Colonic mucosa (tissue), 4 donors: ENCODE measurements at regions not wholly inside any gene's neighbourhood (a gene's known extent, or its start where the extent isn't known, plus 50 kb on each side); places are given as distances from the start of the nearest gene placed in this dataset.

Experiments
- DNase-seq: peaks from one replicate; pipeline ENCODE4 v3.0.0-alpha.2; 2020
- H3K27ac ChIP-seq: fragments of 200-600 bp; one replicate; pipeline ENCODE4 v1.8.0; 2021
- H3K27me3 ChIP-seq: fragments of 200-600 bp; one replicate; pipeline ENCODE4 v1.8.0; 2021
- H3K36me3 ChIP-seq: fragments of 200-600 bp; one replicate; pipeline ENCODE4 v1.8.0; 2021
- H3K4me1 ChIP-seq: fragments of 200-600 bp; one replicate; pipeline ENCODE4 v1.8.0; 2021; ENCODE audit warnings: mild to moderate bottlenecking
- H3K4me3 ChIP-seq: fragments of 200-600 bp; one replicate; pipeline ENCODE4 v1.8.0; 2021
- H3K9ac ChIP-seq, 2 donors: one replicate each; pipeline ENCODE4 v1.7.0; 2013; ENCODE audit warnings: control low read depth in 2 of 2, low read depth in 2 of 2, low read length in 2 of 2
- H3K9me3 ChIP-seq: fragments of 200-600 bp; one replicate; pipeline ENCODE4 v1.8.0; 2021
- intact Hi-C: fragments of 100-400 bp; cut with DNase I; formaldehyde crosslinking; loops from one replicate; pipeline ENCODE4 v1.14.1; 2022
- TF ChIP-seq, protein P1 (sequence below): fragments of 200-600 bp; IDR thresholded peaks from one replicate; pipeline ENCODE4 v1.8.0; 2022; ENCODE audit warnings: antibody characterized with exemption, mild to moderate bottlenecking
- donor health status: healthy.
- donor health status: DM: no; HTN: no; CAD: no.
- donor health status: DM: no; HTN: no; CAD: no.

DNA sequence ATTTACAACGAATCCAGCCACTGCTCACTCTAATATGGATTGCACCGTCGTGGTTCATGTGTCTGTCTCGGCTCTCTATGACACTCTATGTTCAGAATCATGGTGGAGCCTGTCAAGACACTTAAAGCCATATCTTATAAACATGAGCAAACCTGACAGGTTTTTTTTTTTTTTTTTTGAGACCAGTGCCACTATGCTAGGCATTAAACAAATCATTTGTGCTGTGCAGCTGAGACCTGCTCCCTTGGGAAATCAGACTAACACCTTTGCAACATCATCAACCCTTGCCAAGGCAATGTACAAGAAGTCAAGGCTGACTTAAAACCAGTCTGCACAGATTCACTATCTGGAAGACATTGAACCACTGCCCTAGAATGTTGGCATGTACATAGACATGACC, 181.2 kb upstream of the ANK3 start:
- intact Hi-C loops = no loop called here
- H3K4me3 ChIP-seq = no peak overlapping the region
- no peak overlapping the region for H3K9ac ChIP-seq
- no peaks in the 10 kb centered on the region for H3K36me3 ChIP-seq
- peaks cover 5% of the 10 kb centered on the region for H3K4me1 ChIP-seq
- no peaks in the 10 kb centered on the region for H3K27me3 ChIP-seq
- no peak for DNase-seq
- no peaks in the 10 kb centered on the region for H3K9me3 ChIP-seq
- TF ChIP-seq, protein P1, sequence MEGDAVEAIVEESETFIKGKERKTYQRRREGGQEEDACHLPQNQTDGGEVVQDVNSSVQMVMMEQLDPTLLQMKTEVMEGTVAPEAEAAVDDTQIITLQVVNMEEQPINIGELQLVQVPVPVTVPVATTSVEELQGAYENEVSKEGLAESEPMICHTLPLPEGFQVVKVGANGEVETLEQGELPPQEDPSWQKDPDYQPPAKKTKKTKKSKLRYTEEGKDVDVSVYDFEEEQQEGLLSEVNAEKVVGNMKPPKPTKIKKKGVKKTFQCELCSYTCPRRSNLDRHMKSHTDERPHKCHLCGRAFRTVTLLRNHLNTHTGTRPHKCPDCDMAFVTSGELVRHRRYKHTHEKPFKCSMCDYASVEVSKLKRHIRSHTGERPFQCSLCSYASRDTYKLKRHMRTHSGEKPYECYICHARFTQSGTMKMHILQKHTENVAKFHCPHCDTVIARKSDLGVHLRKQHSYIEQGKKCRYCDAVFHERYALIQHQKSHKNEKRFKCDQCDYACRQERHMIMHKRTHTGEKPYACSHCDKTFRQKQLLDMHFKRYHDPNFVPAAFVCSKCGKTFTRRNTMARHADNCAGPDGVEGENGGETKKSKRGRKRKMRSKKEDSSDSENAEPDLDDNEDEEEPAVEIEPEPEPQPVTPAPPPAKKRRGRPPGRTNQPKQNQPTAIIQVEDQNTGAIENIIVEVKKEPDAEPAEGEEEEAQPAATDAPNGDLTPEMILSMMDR = no peak
- no peak overlapping the region for H3K27ac ChIP-seq

DNA sequence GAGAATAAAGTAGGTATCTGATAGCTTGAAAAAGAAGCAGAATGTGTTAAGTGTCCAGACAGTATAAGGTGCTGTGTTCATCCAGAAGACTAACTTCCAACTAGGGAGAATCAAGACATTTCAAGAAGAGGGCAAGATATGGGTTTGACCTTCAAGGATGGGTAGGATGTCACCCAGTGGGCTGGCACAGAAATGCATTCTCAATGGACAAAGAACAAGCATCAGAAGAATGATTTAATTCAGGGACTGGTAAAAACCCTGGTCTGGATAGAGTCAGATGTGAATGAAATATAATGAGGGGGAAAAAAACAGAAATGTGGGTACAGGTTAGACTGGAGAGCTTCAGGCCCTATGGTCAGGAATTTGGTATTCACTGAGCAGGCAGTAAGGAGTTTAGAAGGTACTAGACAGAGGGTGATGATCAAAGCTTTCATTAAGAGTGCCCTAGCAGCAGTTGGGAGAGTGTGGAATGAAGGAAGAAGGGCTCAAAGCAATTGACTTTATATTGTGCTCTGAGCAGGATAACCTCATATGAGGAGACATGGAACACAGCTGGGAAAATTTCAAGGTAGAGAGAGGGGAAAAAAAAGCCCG, 180.7 kb upstream of the ANK3 start:
- TF ChIP-seq, protein P1 = no peak
- H3K9ac ChIP-seq = no peak overlapping the region
- H3K36me3 ChIP-seq = no peaks in the 10 kb centered on the region
- no peak overlapping the region for H3K4me3 ChIP-seq
- no peaks in the 10 kb centered on the region for H3K27me3 ChIP-seq
- intact Hi-C loops = no loop called here
- DNase-seq = no peak
- no peaks in the 10 kb centered on the region for H3K9me3 ChIP-seq
- H3K27ac ChIP-seq = no peak overlapping the region
- peaks cover 5% of the 10 kb centered on the region for H3K4me1 ChIP-seq

DNA sequence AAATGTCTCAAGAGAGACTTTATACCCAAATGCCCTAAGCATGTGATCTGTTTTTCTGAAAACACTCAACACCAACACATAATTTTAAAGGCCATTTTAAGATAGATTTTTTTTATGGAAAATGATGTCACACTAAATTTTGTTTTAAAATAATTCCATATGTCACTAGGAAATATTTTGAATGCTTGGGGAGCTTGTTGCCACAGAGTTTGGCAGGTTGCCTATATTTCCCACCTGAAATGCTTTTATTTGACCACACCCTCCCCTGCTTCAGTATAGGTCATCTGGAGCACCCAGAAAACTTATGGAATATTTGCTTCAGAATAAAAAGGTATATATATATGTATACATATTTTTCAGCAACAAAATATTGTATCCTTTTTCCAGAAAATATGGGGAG, 180.0 kb upstream of the ANK3 start:
- Histone ChIP-seq H3K4me3 (no peak overlapping the region), H3K9me3 (no peaks in the 10 kb centered on the region), H3K4me1 (peaks cover 5% of the 10 kb centered on the region), H3K36me3 (no peaks in the 10 kb centered on the region), H3K9ac (no peak overlapping the region), H3K27ac (no peak overlapping the region), H3K27me3 (no peaks in the 10 kb centered on the region)
- TF ChIP-seq, protein P1 = no peak
- intact Hi-C loops = no loop called here
- no peak for DNase-seq

DNA sequence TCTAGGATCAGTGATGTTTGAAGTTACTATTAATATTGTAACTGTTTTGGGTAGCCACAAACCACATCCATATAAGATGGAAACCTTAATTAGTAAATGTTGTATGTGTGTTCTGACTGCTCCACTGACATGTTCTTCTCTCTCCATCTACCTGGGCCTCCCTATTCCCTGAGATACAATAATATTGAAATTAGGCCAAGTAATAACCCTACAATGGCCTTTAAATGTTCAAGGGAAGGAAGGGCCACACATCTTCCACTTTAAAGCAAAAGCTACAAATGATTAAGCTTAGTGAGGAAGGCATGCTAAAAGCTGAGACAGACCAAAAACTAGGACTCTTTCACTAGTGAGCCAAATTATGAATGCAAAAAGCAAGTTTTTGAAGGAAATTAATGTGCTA, 176.4 kb upstream of the ANK3 start:
- Histone ChIP-seq H3K4me3 (no peak overlapping the region), H3K4me1 (no peaks in the 10 kb centered on the region), H3K9me3 (no peaks in the 10 kb centered on the region), H3K9ac (no peak overlapping the region), H3K27ac (no peak overlapping the region), H3K36me3 (no peaks in the 10 kb centered on the region), H3K27me3 (no peaks in the 10 kb centered on the region)
- TF ChIP-seq, protein P1 = no peak
- no peak for DNase-seq
- intact Hi-C loops = no loop called here

DNA sequence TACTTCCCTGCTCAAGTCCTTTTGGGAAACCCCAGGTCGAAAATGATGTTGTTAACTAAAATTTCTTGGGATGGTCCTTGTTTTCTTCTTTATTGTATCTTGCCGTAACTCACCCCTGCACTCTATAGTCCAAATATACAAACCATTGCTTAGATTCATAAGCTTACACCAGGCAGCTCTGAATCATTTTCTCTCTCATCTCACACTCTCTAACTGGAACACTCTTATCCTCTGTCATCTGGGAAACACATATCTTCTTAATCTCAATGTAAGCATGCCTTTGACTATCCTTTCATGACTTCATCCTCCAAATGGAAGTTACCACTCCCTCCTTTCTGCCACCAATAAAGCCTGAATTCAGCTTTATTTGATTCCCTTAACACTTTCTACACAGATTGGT, 175.8 kb upstream of the ANK3 start:
- no peak overlapping the region for H3K9ac ChIP-seq
- TF ChIP-seq, protein P1 = no peak
- DNase-seq = no peak
- intact Hi-C loops = no loop called here
- H3K36me3 ChIP-seq = no peaks in the 10 kb centered on the region
- H3K27me3 ChIP-seq = no peaks in the 10 kb centered on the region
- H3K9me3 ChIP-seq = no peaks in the 10 kb centered on the region
- H3K27ac ChIP-seq = no peak overlapping the region
- H3K4me3 ChIP-seq = no peak overlapping the region
- H3K4me1 ChIP-seq = no peaks in the 10 kb centered on the region
